Endodermal cell (in vitro differentiated cells): ENCODE measurements at regions not wholly inside any gene's neighbourhood (a gene's known extent, or its start where the extent isn't known, plus 50 kb on each side); places are given as distances from the start of the nearest gene placed in this dataset.

ENCODE experiments used
- DNase-seq: peaks from one replicate; pipeline ENCODE4 v3.0.0-alpha.2; 2017
- H3K27ac ChIP-seq: 2 replicates; pipeline ENCODE4 v1.5.1; 2013; ENCODE audit warnings: mild to moderate bottlenecking, low read depth, low read length, moderate library complexity
- H3K27me3 ChIP-seq: 2 replicates; pipeline ENCODE4 v1.6.1; 2013; ENCODE audit warnings: mild to moderate bottlenecking, low read length, moderate library complexity; ENCODE audit not compliant: insufficient read depth, control insufficient read depth, poor library complexity, severe bottlenecking
- H3K36me3 ChIP-seq: 2 replicates; pipeline ENCODE4 v1.7.0; 2013; ENCODE audit warnings: mild to moderate bottlenecking, low read length, moderate library complexity; ENCODE audit not compliant: control insufficient read depth, insufficient read depth
- H3K4me1 ChIP-seq: one replicate; pipeline ENCODE4 v1.7.0; 2013; ENCODE audit warnings: low read length; ENCODE audit not compliant: control insufficient read depth, insufficient read depth
- H3K4me3 ChIP-seq: 2 replicates; pipeline ENCODE4 v1.5.1; 2013; ENCODE audit warnings: mild to moderate bottlenecking, low read length, moderate library complexity
- H3K9ac ChIP-seq: 2 replicates; pipeline ENCODE4 v1.6.1; 2013; ENCODE audit warnings: mild to moderate bottlenecking, low read length, moderate library complexity; ENCODE audit not compliant: poor library complexity, severe bottlenecking; ENCODE audit errors: extremely low read depth
- H3K9me3 ChIP-seq: 2 replicates; pipeline ENCODE4 v1.6.1; 2013; ENCODE audit warnings: mild to moderate bottlenecking, low read length, moderate library complexity; ENCODE audit not compliant: control insufficient read depth
- H3K27ac Mint-ChIP-seq: 2 replicates; pipeline ENCODE4 v1.8.0; 2020; ENCODE audit warnings: mixed read lengths
- H3K27me3 Mint-ChIP-seq: 2 replicates; pipeline ENCODE4 v1.8.0; 2021; ENCODE audit warnings: mild to moderate bottlenecking, mixed read lengths; ENCODE audit not compliant: insufficient read depth
- H3K36me3 Mint-ChIP-seq: 2 replicates; pipeline ENCODE4 v1.8.0; 2020; ENCODE audit warnings: low read depth, mixed read lengths
- H3K4me1 Mint-ChIP-seq: 2 replicates; pipeline ENCODE4 v1.8.0; 2020; ENCODE audit warnings: mixed read lengths
- H3K4me3 Mint-ChIP-seq: 2 replicates; pipeline ENCODE4 v1.8.0; 2020; ENCODE audit warnings: mild to moderate bottlenecking, moderate library complexity, mixed read lengths
- H3K9me3 Mint-ChIP-seq: 2 replicates; pipeline ENCODE4 v1.8.0; 2020; ENCODE audit warnings: mild to moderate bottlenecking, mixed read lengths
- WGBS, 2 experiments: methylation state at CpG; one replicate each; pipeline versions ENCODE4 v1.1.5 to v1.1.7; 2013; ENCODE audit warnings: missing lambda C conversion rate in 2 of 2, mixed read lengths in 1 of 2; ENCODE audit not compliant: insufficient coverage in 1 of 2, insufficient read length in 1 of 2; 5-methylcytosine and 5-hydroxymethylcytosine counted together
- TF ChIP-seq, protein P1 (sequence below): fragments of 200-600 bp; sonication (generic); conservative IDR thresholded peaks from 2 replicates; pipeline ENCODE4 v1.5.0; 2021; ENCODE audit warnings: antibody characterized with exemption, mild to moderate bottlenecking

DNA sequence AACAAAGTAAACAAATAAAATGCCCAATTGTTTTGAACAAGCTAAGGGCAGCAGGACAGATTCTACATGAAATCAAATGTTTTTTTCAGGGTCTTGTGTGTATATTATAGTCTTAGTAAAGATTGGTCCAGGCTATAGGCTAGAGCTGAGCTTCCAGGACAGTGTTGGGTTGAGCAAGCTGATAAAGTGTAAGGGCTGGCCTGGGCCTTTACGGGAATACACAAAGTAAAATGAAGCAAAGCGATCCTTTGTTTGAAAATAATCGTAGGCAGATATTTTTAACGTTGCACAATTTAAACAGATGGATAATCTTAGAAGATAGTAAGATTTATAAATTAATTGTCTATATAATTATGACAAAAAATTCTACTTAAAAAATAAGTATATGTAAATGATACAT, 1204.6 kb downstream of the OTOL1 start:
- no peak overlapping the region for H3K27ac ChIP-seq
- H3K27me3 Mint-ChIP-seq = no peaks in the 10 kb centered on the region
- no peak overlapping the region for H3K4me3 Mint-ChIP-seq
- no peak overlapping the region for H3K9ac ChIP-seq
- no peaks in the 10 kb centered on the region for H3K36me3 ChIP-seq
- H3K9me3 Mint-ChIP-seq = peaks cover 12% of the 10 kb centered on the region
- H3K36me3 Mint-ChIP-seq = peaks cover 6% of the 10 kb centered on the region
- WGBS, 2 experiments = 100% methylated on average over 4 of the region's 4 CpGs; no CpG with 5 or more reads in 1 of the 2 experiments
- no peaks in the 10 kb centered on the region for H3K27me3 ChIP-seq
- no peak overlapping the region for H3K27ac Mint-ChIP-seq
- peaks cover 4% of the 10 kb centered on the region for H3K9me3 ChIP-seq
- TF ChIP-seq, protein P1, sequence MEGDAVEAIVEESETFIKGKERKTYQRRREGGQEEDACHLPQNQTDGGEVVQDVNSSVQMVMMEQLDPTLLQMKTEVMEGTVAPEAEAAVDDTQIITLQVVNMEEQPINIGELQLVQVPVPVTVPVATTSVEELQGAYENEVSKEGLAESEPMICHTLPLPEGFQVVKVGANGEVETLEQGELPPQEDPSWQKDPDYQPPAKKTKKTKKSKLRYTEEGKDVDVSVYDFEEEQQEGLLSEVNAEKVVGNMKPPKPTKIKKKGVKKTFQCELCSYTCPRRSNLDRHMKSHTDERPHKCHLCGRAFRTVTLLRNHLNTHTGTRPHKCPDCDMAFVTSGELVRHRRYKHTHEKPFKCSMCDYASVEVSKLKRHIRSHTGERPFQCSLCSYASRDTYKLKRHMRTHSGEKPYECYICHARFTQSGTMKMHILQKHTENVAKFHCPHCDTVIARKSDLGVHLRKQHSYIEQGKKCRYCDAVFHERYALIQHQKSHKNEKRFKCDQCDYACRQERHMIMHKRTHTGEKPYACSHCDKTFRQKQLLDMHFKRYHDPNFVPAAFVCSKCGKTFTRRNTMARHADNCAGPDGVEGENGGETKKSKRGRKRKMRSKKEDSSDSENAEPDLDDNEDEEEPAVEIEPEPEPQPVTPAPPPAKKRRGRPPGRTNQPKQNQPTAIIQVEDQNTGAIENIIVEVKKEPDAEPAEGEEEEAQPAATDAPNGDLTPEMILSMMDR = no peak
- no peaks in the 10 kb centered on the region for H3K4me1 ChIP-seq
- H3K4me3 ChIP-seq = no peak overlapping the region
- peaks cover 4% of the 10 kb centered on the region for H3K4me1 Mint-ChIP-seq
- no peak for DNase-seq

DNA sequence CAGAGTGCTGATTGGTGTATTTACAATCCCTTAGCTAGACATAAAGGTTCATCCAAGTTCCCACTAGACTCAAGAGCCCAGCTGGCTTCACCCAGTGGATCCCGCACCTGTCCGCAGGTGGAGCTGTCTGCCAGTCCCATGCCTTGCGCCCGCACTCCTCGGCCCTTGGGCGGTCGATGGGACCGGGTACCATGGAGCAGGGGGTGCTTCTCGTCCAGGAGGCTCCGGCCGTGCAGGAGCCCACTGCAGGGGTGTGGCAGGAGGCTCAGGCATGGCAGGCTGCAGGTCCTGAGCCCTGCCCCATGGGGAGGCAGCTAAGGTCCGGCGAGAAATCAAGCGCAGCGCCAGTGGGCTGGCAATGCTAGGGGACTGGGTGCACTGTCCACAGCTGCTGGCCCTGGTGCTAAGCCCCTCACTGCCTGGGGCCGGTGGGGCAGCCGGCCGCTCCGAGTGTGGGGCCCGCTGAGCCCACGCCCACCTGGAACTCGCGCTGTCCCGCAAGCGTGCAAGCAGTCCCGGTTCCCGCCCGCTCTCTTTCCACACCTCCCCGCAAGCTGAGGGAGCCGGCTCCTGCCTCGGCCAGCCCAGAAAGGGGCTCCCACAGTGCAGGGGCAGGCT, 1206.3 kb downstream of the OTOL1 start:
- no peak overlapping the region for H3K27ac ChIP-seq
- no peaks in the 10 kb centered on the region for H3K27me3 Mint-ChIP-seq
- H3K9me3 ChIP-seq = peaks cover 4% of the 10 kb centered on the region
- TF ChIP-seq, protein P1 = no peak
- no peak overlapping the region for H3K9ac ChIP-seq
- no peak overlapping the region for H3K27ac Mint-ChIP-seq
- peaks cover 4% of the 10 kb centered on the region for H3K4me1 Mint-ChIP-seq
- peaks cover 6% of the 10 kb centered on the region for H3K36me3 Mint-ChIP-seq
- peaks cover 12% of the 10 kb centered on the region for H3K9me3 Mint-ChIP-seq
- no peaks in the 10 kb centered on the region for H3K4me1 ChIP-seq
- H3K27me3 ChIP-seq = no peaks in the 10 kb centered on the region
- H3K4me3 ChIP-seq = no peak overlapping the region
- H3K4me3 Mint-ChIP-seq = no peak overlapping the region
- no peaks in the 10 kb centered on the region for H3K36me3 ChIP-seq
- no peak for DNase-seq
- 83 to 90% methylated on average over 6 to 31 of the region's 31 CpGs for WGBS, 2 experiments

DNA sequence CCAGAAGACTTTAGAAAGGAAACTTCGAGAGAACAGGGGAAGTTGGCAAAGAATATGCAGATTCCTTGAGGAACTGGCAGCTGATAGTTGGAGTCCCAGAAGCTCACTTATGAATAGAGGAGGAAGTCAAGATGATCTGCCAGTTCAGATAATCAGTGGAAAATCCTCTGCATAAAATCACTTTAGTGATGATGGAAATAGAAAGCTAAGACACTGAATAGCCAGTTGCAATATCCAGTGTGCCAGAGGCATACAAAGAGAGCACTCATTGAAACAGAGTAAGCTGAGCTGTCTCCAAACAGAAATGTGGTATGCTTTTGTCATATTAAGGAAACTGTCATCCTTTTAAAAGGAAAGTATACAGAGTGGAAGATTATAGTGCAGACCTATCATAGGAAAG, 1207.6 kb downstream of the OTOL1 start:
- DNase-seq = no peak
- no peak overlapping the region for H3K4me3 ChIP-seq
- H3K9me3 ChIP-seq = peaks cover 4% of the 10 kb centered on the region
- H3K9ac ChIP-seq = no peak overlapping the region
- no peaks in the 10 kb centered on the region for H3K36me3 ChIP-seq
- TF ChIP-seq, protein P1 = no peak
- Mint-ChIP-seq H3K36me3 (peaks cover 10% of the 10 kb centered on the region), H3K9me3 (peaks cover 16% of the 10 kb centered on the region), H3K4me1 (peaks cover 4% of the 10 kb centered on the region), H3K27ac (no peak overlapping the region), H3K27me3 (no peaks in the 10 kb centered on the region), H3K4me3 (no peak overlapping the region)
- 86 to 100% methylated on average over 1 of the region's 1 CpG for WGBS, 2 experiments
- no peaks in the 10 kb centered on the region for H3K27me3 ChIP-seq
- no peak overlapping the region for H3K27ac ChIP-seq
- H3K4me1 ChIP-seq = no peaks in the 10 kb centered on the region
